Suprapubic skin (tissue), 4 donors: ENCODE measurements at regions not wholly inside any gene's neighbourhood (a gene's known extent, or its start where the extent isn't known, plus 50 kb on each side); places are given as distances from the start of the nearest gene placed in this dataset.

ENCODE experiments used
- POLR2A ChIP-seq, 2 donors: fragments of 450-650 bp; IDR thresholded peaks; one replicate each; pipeline ENCODE4 v1.6.1; 2017; ENCODE audit warnings: antibody characterized with exemption in 2 of 2, mild to moderate bottlenecking in 2 of 2, moderate library complexity in 2 of 2
- POLR2AphosphoS5 ChIP-seq, 3 donors: sonication (generic); formaldehyde crosslinking; IDR thresholded peaks; one replicate each; pipeline ENCODE4 v1.6.1; 2017; ENCODE audit warnings: antibody characterized with exemption in 3 of 3
- TF ChIP-seq, protein P1 (sequence below), 2 donors: fragments of 200-600 bp in 1 of 2; fragments of 450-650 bp in 1 of 2; sonication (generic) in 1 of 2; IDR thresholded peaks; one replicate each; pipeline ENCODE4 v1.5.1; 2016 to 2019; ENCODE audit warnings: antibody characterized with exemption in 2 of 2, mild to moderate bottlenecking in 1 of 2, moderate library complexity in 1 of 2

DNA sequence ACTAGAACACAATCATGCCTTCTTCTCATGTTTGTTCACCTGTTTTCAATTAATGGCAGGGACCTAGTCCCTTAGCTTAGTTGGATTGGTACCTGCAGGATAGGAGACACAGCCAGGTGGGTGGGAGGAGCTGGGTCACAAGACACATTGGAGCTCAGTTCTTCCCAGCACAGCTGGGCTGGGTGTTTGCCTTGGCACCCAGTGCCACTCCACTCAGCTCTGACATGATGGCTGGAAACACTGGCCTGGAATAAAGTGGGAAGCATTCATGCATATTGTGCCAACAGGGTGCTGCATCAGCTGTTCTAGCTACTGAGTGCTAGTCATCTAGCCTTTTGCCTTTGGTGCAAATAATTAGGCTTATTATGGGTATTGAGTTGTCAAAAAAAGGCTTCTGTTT is 226.1 kb downstream of the PTEN start:
- TF ChIP-seq, protein P1, sequence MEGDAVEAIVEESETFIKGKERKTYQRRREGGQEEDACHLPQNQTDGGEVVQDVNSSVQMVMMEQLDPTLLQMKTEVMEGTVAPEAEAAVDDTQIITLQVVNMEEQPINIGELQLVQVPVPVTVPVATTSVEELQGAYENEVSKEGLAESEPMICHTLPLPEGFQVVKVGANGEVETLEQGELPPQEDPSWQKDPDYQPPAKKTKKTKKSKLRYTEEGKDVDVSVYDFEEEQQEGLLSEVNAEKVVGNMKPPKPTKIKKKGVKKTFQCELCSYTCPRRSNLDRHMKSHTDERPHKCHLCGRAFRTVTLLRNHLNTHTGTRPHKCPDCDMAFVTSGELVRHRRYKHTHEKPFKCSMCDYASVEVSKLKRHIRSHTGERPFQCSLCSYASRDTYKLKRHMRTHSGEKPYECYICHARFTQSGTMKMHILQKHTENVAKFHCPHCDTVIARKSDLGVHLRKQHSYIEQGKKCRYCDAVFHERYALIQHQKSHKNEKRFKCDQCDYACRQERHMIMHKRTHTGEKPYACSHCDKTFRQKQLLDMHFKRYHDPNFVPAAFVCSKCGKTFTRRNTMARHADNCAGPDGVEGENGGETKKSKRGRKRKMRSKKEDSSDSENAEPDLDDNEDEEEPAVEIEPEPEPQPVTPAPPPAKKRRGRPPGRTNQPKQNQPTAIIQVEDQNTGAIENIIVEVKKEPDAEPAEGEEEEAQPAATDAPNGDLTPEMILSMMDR (IDR thresholded peaks at IDR 0.05) = no peak
- TF ChIP-seq POLR2A (IDR thresholded peaks at IDR 0.05) (no peak), POLR2AphosphoS5 (IDR thresholded peaks at IDR 0.05) (no peak)
